HG02870 (cell line): ENCODE measurements at regions not wholly inside any gene's neighbourhood (a gene's known extent, or its start where the extent isn't known, plus 50 kb on each side); places are given as distances from the start of the nearest gene placed in this dataset.

ENCODE experiments used
- ATAC-seq: cut with Tn5 transposase; IDR thresholded peaks from one replicate; pipeline ENCODE4 v1.9.1; 2021; ENCODE audit warnings: mild to moderate bottlenecking, moderate library complexity; ENCODE audit not compliant: unreplicated experiment

DNA sequence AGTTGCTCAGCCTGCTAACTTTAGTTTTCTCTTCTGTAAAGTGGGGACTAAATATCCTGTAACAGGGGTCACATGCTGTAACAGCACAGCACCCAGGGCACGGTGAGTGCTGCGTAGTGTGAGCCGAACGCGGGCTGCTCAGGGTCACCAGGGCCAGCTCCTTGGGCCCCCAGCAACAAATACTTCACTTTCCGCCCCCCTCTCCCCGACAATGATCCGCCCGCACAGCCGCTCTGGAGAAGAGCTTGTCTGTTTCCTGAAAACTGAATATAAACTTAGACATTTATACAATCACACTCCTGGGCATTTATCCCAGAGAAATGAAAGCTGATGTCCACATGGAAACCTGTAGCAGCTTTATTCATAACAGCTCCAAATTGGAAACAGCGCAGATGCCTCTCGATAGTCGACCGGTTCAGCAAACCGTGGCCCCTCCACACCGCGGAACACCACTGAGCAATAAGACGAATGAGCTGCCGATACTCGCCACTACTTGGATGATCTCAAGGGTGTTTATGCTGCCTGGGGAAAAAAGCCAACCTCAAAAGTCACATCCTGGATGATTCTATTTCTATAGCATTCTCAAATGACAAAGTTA is 267.2 kb downstream of the PARN start:
- ATAC-seq, result no peak

GRCh38 chr16:14360326-14361037 is 269.6 kb downstream of the PARN start:
- no peak for ATAC-seq

GRCh38 chr16:14358697-14359305 is 271.3 kb downstream of the PARN start:
- no peak for ATAC-seq

DNA sequence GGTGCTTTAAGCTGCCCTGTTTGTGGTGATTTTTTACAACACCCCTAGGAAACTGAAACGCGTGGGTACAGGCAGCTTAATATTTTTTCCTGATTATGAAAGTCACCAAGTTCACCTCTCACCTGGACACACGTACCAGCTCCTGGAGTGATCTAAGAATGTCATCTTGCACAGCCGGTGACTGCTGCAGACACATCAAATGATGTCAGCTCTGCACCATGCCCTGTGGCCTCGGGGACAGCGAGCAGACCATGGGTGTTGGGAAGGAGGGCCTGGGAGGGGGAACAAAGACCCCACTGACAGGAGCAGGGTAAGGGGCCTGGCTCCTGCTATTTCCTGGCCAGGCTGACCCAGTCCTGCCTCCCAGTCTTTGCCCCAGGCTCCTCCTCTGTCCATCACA is 272.7 kb downstream of the PARN start:
- no peak for ATAC-seq

GRCh38 chr16:14356064-14356463 is 274.0 kb downstream of the PARN start:
- ATAC-seq, result no peak

DNA sequence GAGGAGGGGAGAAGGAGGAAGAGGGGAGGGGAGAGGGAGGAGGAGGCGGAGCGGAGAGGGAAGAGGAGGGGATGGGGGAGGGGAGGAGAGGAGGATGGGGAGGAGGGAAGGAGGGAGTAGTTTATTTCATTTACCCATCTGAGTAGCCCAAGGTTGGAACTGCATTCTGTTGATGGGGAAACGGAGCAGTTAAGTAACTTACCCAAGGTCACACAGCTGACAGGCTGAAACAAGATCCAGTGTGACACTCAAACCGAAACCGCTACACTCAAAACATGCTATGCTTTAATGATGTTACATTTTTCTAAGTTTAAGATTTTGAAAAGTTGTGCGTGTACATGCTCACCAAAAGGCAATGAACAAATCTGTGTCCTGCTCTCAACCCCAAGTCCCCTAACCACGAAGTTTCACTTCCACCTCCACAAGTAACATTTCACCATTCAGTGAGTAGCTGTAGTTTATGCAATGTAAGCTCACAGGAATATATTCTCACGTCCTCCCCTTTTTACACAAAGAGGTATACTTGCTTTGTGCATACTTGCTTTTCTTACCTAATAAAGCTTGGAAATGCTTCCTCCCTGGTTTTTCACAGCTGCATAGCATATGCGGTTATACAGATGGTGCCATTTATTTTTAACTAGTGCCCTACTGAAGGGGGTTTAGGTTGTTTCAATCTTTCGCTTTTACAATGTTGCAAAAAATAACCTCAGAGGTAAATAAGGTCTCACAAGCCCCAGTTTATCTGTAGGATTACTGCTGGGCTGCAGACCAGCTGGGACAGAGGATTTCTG is 275.3 kb downstream of the PARN start:
- peak; percentile 91 for ATAC-seq

DNA sequence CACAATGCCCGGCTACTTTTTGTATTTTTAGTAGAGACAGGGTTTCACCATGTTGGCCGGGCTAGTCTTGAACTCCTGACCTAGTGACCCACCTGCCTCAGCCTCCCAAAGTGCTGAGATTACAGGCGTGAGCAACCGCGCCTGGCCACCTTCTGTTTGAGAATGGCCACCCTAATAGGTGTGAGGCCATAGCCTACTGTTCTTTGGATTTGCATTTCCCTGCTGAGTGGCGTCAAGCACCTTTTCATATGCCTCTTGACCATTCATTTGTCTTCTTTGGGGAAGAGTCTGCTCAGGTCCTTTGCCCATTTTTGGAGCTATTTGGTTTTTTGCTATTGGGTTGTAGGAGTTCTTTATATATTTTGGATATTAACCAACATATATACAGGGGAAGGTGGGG is 276.7 kb downstream of the PARN start:
- ATAC-seq, result no peak

DNA sequence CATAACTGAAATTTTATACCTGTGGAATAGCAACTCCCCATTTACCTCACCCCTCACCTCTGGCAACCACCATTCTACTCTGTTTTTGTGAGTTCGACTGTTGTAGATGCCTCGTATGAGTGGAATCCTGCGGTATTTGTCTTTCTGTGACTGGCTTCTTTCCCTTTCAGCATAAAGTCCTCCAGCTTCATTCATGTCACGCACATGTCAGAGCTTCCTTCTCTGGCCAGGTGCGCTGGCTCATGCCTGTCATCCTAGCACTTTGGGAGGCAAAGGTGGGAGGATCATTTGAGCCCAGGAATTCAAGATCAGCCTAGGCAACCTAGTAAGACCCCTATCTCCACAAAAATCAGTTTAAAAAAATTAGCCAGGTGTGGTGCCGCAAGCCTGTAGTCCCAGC is 278.4 kb downstream of the PARN start:
- ATAC-seq, result no peak

DNA sequence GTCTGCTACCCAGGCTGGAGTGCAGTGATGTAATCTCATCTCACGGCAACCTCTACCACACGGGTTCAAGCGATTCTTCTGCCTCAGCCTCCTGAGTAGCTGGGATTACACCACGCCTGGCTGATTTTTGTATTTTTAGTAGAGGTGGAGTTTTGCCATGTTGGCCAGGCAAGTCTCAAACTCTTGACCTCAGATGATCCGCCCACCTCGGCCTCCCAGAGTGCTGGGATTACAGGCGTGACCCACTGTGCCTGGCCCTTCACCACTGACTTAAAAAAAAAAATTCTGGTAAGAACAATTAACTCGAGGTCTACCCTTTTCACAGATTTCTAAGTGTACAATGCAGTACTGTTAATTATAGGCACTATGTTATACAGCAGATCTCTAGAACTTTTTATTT is 279.4 kb downstream of the PARN start:
- no peak for ATAC-seq

- ATAC-seq, result no peak
These were observed 279.0 kb downstream of the MRTFB start for GRCh38 chr16:14350081-14350480.

- no peak for ATAC-seq
These were observed 276.6 kb downstream of the MRTFB start for GRCh38 chr16:14347706-14348105.

- ATAC-seq, result no peak
These were observed 275.4 kb downstream of the MRTFB start for GRCh38 chr16:14346278-14347142.

DNA sequence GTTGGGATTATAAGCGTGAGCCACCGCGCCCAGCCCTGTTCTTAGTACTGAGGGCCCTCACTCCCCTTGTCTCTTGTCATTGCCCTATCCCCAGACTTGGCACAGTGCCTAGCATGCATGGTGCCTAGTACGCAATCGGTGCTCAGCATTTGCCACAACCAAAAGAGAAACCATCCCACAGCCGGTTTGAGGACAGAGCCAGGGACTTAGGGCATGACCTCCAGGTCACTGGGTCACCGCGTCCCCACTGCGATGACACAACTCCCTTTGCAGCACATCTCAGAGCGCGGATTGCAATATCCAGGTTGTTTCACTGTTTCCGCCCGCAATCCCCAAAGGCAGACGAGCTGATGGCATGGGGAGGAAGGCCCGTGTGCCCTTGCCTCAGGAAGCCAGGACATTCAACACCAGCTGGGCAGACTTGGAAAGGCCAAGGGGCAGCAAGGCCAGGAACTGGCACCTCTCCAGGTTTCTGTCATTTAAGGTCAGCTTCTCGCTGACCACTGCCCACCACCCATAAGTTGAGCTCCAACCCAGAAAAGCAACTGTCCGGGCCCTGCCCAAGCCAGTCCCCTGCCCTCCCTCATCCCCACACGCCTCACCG is 274.5 kb downstream of the MRTFB start:
- no peak for ATAC-seq

GRCh38 chr16:14344945-14345344 is 273.8 kb downstream of the MRTFB start:
- no peak for ATAC-seq

DNA sequence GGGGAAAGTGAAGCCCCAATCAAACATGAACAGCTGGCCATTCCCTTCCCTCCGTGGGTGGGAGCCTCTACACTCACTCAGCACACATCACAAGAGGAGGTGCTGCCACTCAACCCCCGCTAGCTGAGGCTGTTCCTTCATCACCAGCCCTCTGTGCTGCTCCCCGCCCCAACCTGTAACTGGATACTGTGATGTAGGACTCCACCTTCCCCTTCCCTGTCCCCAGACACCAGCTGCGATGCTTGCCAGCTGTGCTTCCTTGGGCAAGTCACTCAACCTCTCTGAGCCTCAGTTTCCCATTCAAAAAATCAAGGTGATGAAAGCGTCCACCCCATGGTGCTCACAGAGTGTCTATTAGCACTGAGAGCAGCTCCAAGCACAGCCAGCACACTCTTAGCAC is 273.2 kb downstream of the MRTFB start:
- ATAC-seq, result no peak

GRCh38 chr16:14341324-14342225 is 270.5 kb downstream of the MRTFB start:
- ATAC-seq, result no peak

- no peak for ATAC-seq
These were observed 268.6 kb downstream of the MRTFB start for GRCh38 chr16:14339694-14340093.

- no peak for ATAC-seq
These were observed 267.9 kb downstream of the MRTFB start for GRCh38 chr16:14338969-14339368.

DNA sequence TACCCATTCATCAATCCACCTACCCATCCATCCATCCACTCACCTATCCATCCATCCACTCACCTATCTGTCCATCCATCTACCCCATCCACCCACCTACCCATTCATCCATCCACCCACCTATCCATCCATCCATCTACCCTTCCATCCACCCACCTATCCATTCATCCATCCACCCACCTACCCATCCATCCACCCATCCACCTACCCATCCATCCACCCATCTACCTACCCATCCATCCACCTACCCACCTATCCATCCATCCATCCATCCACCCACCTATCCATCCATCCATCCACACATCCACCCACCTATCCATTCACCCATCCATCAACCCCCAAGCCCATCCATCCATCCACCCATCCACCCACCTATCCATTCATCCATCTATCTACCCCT is 267.1 kb downstream of the MRTFB start:
- no peak for ATAC-seq
